ENCODE measurements at regions not wholly inside any gene's neighbourhood (a gene's known extent, or its start where the extent isn't known, plus 50 kb on each side); places are given as distances from the start of the nearest gene placed in this dataset.

GRCh38 chr13:58611117-58611516 is 979.6 kb downstream of the PCDH17 start:
- TF ChIP-seq CTCF (IDR thresholded peaks at IDR 0.05; ENCODE audit: borderline replicate concordance, control extremely low read depth, extremely low read depth, insufficient read depth, missing control alignments), result no peak
- DNase-seq (ENCODE audit: low spot score), result no peak
- in situ Hi-C loops (cut with MboI; ENCODE audit: low sequenced_read_pairs, unreplicated experiment), result no loop called here

- in situ Hi-C loops (cut with MboI; ENCODE audit: low sequenced_read_pairs, unreplicated experiment), result no loop called here
- no peak for DNase-seq (ENCODE audit: low spot score)
- TF ChIP-seq CTCF (IDR thresholded peaks at IDR 0.05; ENCODE audit: borderline replicate concordance, control extremely low read depth, extremely low read depth, insufficient read depth, missing control alignments), result no peak
Measured at GRCh38 chr13:58617880-58618665, 986.5 kb downstream of the PCDH17 start.

GRCh38 chr13:58619396-58620113 is 988.0 kb downstream of the PCDH17 start:
- in situ Hi-C loops (cut with MboI; ENCODE audit: low sequenced_read_pairs, unreplicated experiment), result no loop called here
- no peak for DNase-seq (ENCODE audit: low spot score)
- TF ChIP-seq CTCF (IDR thresholded peaks at IDR 0.05; ENCODE audit: borderline replicate concordance, control extremely low read depth, extremely low read depth, insufficient read depth, missing control alignments), result no peak

- in situ Hi-C loops (cut with MboI; ENCODE audit: low sequenced_read_pairs, unreplicated experiment), result no loop called here
- no peak for DNase-seq (ENCODE audit: low spot score)
- no peak for TF ChIP-seq CTCF (IDR thresholded peaks at IDR 0.05; ENCODE audit: borderline replicate concordance, control extremely low read depth, extremely low read depth, insufficient read depth, missing control alignments)
Measured at GRCh38 chr13:58620176-58620575, 988.6 kb downstream of the PCDH17 start.

GRCh38 chr13:58625703-58626389 is 994.3 kb downstream of the PCDH17 start:
- in situ Hi-C loops (cut with MboI; ENCODE audit: low sequenced_read_pairs, unreplicated experiment), result no loop called here
- TF ChIP-seq CTCF (IDR thresholded peaks at IDR 0.05; ENCODE audit: borderline replicate concordance, control extremely low read depth, extremely low read depth, insufficient read depth, missing control alignments), result no peak
- DNase-seq (ENCODE audit: low spot score), result no peak

GRCh38 chr13:58630794-58631193 is 999.2 kb downstream of the PCDH17 start:
- in situ Hi-C loops (cut with MboI; ENCODE audit: low sequenced_read_pairs, unreplicated experiment), result no loop called here
- no peak for DNase-seq (ENCODE audit: low spot score)
- no peak for TF ChIP-seq CTCF (IDR thresholded peaks at IDR 0.05; ENCODE audit: borderline replicate concordance, control extremely low read depth, extremely low read depth, insufficient read depth, missing control alignments)
